Pancreas (tissue), 10 donors: ENCODE measurements at regions not wholly inside any gene's neighbourhood (a gene's known extent, or its start where the extent isn't known, plus 50 kb on each side); places are given as distances from the start of the nearest gene placed in this dataset.

Source experiments
- ATAC-seq, 4 donors: fragments of 200-7000 bp; cut with Tn5 transposase; one replicate each; pipeline versions ENCODE4 v1.8.0 to v1.9.1; 2020; ENCODE audit warnings: mild to moderate bottlenecking in 4 of 4, moderate library complexity in 4 of 4
- DNase-seq, 6 donors: peaks; one replicate each; pipeline ENCODE4 v3.0.0-alpha.2; 2020
- FAIRE-seq: peaks from 2 replicates; lab custom pipeline; 2012; peaks lifted over from hg19 to GRCh38; lab: Jason Lieb, UNC
- H3K27ac ChIP-seq, 4 donors: fragments of 200-600 bp; sonication (generic); 1 replicate in 3 of 4; 2 replicates in 1 of 4; pipeline versions ENCODE4 v1.5.0 to v1.8.0; 2020
- H3K27me3 ChIP-seq, 4 donors: fragments of 200-600 bp; one replicate each; pipeline ENCODE4 v1.8.0; 2021
- H3K36me3 ChIP-seq, 3 donors: fragments of 200-600 bp; sonication (generic) in 1 of 3; one replicate each; pipeline versions ENCODE4 v1.5.0 to v1.8.0; 2020 to 2021
- H3K4me1 ChIP-seq, 3 donors: fragments of 200-600 bp; one replicate each; pipeline ENCODE4 v1.8.0; 2021
- H3K4me3 ChIP-seq, 4 donors: fragments of 200-600 bp; sonication (generic) in 2 of 4; one replicate each; pipeline versions ENCODE4 v1.5.0 to v1.8.0; 2020 to 2021
- H3K9me3 ChIP-seq, 4 donors: fragments of 200-600 bp; one replicate each; pipeline ENCODE4 v1.8.0; 2021
- WGBS, 2 donors: extraction: QIAGEN DNeasy Blood & Tissue Kit; methylation state at CpG; one replicate each; pipeline ENCODE4 v1.1.7; 2013; 5-methylcytosine and 5-hydroxymethylcytosine counted together
- intact Hi-C, 3 donors: fragments of 100-400 bp; cut with DNase I; formaldehyde crosslinking; loops; one replicate each; pipeline versions ENCODE4 v1.11.1 to v1.14.2; 2022
- TF ChIP-seq, protein P1 (sequence below), 4 donors: fragments of 200-600 bp; sonication (generic) in 3 of 4; IDR thresholded peaks; one replicate each; pipeline versions ENCODE4 v1.5.0 to v1.8.0; 2021; ENCODE audit warnings: antibody characterized with exemption in 4 of 4
- donor health status: healthy with polysubstance abuse.
- donor health status: DM: no; HTN: no; CAD: no; lungs with moderate emphysema.
- donor health status: DM: no; HTN: no; CAD: no.
- donor health status: control.
- donor health status: control.
- donor health status: Bipolar disorder and iron deficiency.
- donor health status: DM: yes; HTN: yes; CAD: no.
- donor health status: DM: no; HTN: no; CAD: no.
- donor health status: DM: no; HTN: no; CAD: no.
- donor health status: DM: yes; HTN: yes; CAD: no.

GRCh38 chr3:124615896-124616543, 114.2 kb upstream of the UMPS start:
- ATAC-seq (peak in 3 of 4 donors; percentile 27 to 57 (median 54)), DNase-seq (no peak), FAIRE-seq (no peak)
- Histone ChIP-seq H3K27me3 (no peaks in the 10 kb centered on the region), H3K36me3 (no peaks in the 10 kb centered on the region), H3K27ac (no peak overlapping the region), H3K4me1 (peaks cover 19 to 33% (median 32%) of the 10 kb centered on the region in 3 donors), H3K9me3 (peaks cover 0 to 3% (median 0%) of the 10 kb centered on the region in 4 donors), H3K4me3 (no peak overlapping the region)
- intact Hi-C loops, result no loop called here
- WGBS, 2 donors, result 23 to 26% methylated on average over 1 of the region's 1 CpG
- TF ChIP-seq, protein P1, sequence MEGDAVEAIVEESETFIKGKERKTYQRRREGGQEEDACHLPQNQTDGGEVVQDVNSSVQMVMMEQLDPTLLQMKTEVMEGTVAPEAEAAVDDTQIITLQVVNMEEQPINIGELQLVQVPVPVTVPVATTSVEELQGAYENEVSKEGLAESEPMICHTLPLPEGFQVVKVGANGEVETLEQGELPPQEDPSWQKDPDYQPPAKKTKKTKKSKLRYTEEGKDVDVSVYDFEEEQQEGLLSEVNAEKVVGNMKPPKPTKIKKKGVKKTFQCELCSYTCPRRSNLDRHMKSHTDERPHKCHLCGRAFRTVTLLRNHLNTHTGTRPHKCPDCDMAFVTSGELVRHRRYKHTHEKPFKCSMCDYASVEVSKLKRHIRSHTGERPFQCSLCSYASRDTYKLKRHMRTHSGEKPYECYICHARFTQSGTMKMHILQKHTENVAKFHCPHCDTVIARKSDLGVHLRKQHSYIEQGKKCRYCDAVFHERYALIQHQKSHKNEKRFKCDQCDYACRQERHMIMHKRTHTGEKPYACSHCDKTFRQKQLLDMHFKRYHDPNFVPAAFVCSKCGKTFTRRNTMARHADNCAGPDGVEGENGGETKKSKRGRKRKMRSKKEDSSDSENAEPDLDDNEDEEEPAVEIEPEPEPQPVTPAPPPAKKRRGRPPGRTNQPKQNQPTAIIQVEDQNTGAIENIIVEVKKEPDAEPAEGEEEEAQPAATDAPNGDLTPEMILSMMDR (IDR thresholded peaks at IDR 0.05), result no peak

GRCh38 chr3:124617177-124617576, 113.1 kb upstream of the UMPS start:
- Histone ChIP-seq H3K4me1 (peaks cover 19 to 34% (median 32%) of the 10 kb centered on the region in 3 donors), H3K27ac (no peak overlapping the region), H3K9me3 (peaks cover 0 to 3% (median 0%) of the 10 kb centered on the region in 4 donors), H3K4me3 (no peak overlapping the region), H3K36me3 (no peaks in the 10 kb centered on the region), H3K27me3 (no peaks in the 10 kb centered on the region)
- intact Hi-C loops, result no loop called here
- TF ChIP-seq, protein P1 (IDR thresholded peaks at IDR 0.05), result no peak
- DNase-seq, result no peak
- ATAC-seq, result no peak
- no peak for FAIRE-seq
- 8 to 14% methylated on average over 1 of the region's 1 CpG for WGBS, 2 donors

DNA sequence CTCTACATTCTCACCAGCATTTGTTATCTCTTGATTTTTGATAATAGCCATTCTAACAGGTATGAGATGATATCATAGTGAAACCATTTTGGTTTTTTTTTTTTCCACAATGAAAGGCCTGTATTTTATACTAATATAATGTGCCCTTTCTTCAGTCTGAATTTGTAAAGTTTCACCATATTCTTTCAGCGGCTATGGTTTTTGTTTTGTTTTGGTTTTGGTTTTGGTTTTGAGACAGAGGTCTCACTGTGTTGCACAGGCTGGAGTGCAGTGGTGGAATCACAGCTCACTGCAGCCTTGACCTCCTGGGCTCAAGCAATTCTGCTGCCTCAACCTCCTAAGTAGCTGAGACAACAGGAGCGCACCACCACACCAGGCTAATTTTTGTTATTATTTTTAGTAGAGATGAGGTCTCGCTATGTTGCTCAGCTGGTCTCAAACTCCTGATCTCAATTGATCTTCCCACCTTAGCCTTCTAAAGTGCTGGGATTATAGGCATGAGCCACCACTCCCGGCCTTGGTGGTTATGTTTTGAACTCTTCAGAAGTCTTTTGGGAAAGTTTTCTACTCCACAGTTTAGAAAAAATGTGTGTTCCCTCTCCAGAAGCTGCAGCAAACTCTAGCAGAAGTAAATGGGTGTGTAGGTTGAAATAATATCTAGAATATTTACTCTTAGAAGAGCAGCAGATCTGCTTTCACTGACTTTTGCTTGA, 110.2 kb upstream of the UMPS start:
- FAIRE-seq (no peak), DNase-seq (no peak), ATAC-seq (peak in 3 of 4 donors; percentile 11 to 43 (median 32))
- WGBS, 2 donors, result 82 to 84% methylated on average over 4 of the region's 4 CpGs
- no peak overlapping the region for H3K4me3 ChIP-seq
- H3K27ac ChIP-seq, result peak overlapping the region in 2 of 4 donors; percentile 19 to 67
- peaks cover 19 to 34% (median 32%) of the 10 kb centered on the region in 3 donors for H3K4me1 ChIP-seq
- H3K9me3 ChIP-seq, result peaks cover 0 to 3% (median 0%) of the 10 kb centered on the region in 4 donors
- no peaks in the 10 kb centered on the region for H3K36me3 ChIP-seq
- no peaks in the 10 kb centered on the region for H3K27me3 ChIP-seq
- TF ChIP-seq, protein P1 (IDR thresholded peaks at IDR 0.05), result no peak
- intact Hi-C loops, result no loop called here

DNA sequence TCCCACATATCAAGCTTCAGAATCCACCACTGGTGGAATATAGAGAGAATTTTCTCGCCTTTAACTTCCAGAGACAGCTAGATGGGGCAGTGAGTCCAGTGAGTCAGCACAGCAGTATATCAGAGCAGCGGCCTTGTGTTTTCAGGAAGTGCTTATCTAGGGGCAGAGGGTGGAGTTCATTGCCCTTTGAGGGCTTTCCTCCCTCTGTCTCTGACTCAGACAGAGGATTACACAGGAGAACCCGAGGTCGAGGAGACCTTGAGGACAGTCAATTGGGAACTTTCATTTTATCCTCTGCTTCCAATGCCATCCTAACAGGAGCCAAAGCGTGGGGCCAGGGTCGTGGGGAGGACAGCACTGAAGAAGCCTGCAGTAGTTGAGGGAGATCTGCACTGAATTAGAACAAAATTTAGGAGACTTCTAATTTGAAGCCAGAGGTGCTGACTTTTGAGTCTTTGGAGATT, 109.6 kb upstream of the UMPS start:
- no peaks in the 10 kb centered on the region for H3K27me3 ChIP-seq
- no peaks in the 10 kb centered on the region for H3K9me3 ChIP-seq
- TF ChIP-seq, protein P1 (IDR thresholded peaks at IDR 0.05), result no peak
- ATAC-seq (peak; percentile 85 to 94 (median 88)), DNase-seq (peak in 3 of 6 donors; percentile 29 to 59 (median 47)), FAIRE-seq (no peak)
- peak overlapping the region in 3 of 4 donors; percentile 14 to 67 (median 19) for H3K27ac ChIP-seq
- intact Hi-C loops, result no loop called here
- no peaks in the 10 kb centered on the region for H3K36me3 ChIP-seq
- WGBS, 2 donors, result 30 to 34% methylated on average over 6 of the region's 6 CpGs
- peaks cover 19 to 34% (median 32%) of the 10 kb centered on the region in 3 donors for H3K4me1 ChIP-seq
- H3K4me3 ChIP-seq, result no peak overlapping the region
